IMR-90 (cell line): ENCODE measurements at regions not wholly inside any gene's neighbourhood (a gene's known extent, or its start where the extent isn't known, plus 50 kb on each side); places are given as distances from the start of the nearest gene placed in this dataset.

Experiments
- ATAC-seq: fragments of 200-7000 bp; cut with Tn5 transposase; 2 replicates; pipeline ENCODE4 v1.9.1; 2020; ENCODE audit warnings: low read depth, mild to moderate bottlenecking, moderate library complexity
- BruUV-seq: library from RNA; stranded (reverse); fragments of 400-500 nt; replicated peaks from 2 replicates; lab custom pipeline; 2021; lab: Mats Ljungman, UMichigan
- CTCF ChIA-PET: fragments of 300-600 bp; formaldehyde crosslinking; extraction: SDS; loops from one replicate; lab custom pipeline; 2021; ENCODE audit warnings: antibody characterized with exemption; lab: Yijun Ruan, JAX
- POLR2A ChIA-PET: fragments of 300-600 bp; sonication (Branson Sonifier 250); formaldehyde crosslinking; loops from one replicate; lab custom pipeline; 2022; ENCODE audit warnings: antibody characterized with exemption; ENCODE audit not compliant: unreplicated experiment; lab: Charles Lee
- DNase-seq: peaks from one replicate; pipeline ENCODE4 v3.0.0; 2013
- H2AFZ ChIP-seq: replicated peaks from 2 replicates; pipeline ENCODE3; 2013; ENCODE audit warnings: low read length, mild to moderate bottlenecking; ENCODE audit not compliant: poor library complexity
- H2AK5ac ChIP-seq: 2 replicates; pipeline ENCODE4 v1.6.1; 2013; ENCODE audit warnings: low read depth, low read length, inconsistent platforms
- H2AK9ac ChIP-seq: replicated peaks from 2 replicates; pipeline ENCODE3; 2013; ENCODE audit warnings: mild to moderate bottlenecking, low read depth, low read length, moderate library complexity; ENCODE audit not compliant: poor library complexity
- H2BK120ac ChIP-seq: 2 replicates; pipeline ENCODE4 v1.6.1; 2013; ENCODE audit warnings: low read depth, low read length, inconsistent platforms
- H2BK15ac ChIP-seq: 3 replicates; pipeline ENCODE4 v1.6.1; 2013; ENCODE audit warnings: low read depth, low read length, inconsistent platforms
- H2BK20ac ChIP-seq: 2 replicates; pipeline ENCODE4 v1.6.1; 2013; ENCODE audit warnings: low read depth, mild to moderate bottlenecking, inconsistent platforms, low read length, moderate library complexity
- H2BK5ac ChIP-seq: 2 replicates; pipeline ENCODE4 v1.6.1; 2013; ENCODE audit warnings: mild to moderate bottlenecking, low read depth, low read length, inconsistent platforms; ENCODE audit not compliant: poor library complexity, severe bottlenecking
- H3K14ac ChIP-seq: replicated peaks from 2 replicates; pipeline ENCODE4 v1.6.1; 2013; ENCODE audit warnings: low read depth, low read length, inconsistent platforms
- H3K18ac ChIP-seq: 2 replicates; pipeline ENCODE4 v1.6.1; 2013; ENCODE audit warnings: low read depth, low read length, control low read depth
- H3K23ac ChIP-seq: 2 replicates; pipeline ENCODE4 v1.6.1; 2013; ENCODE audit warnings: low read depth, low read length, inconsistent platforms
- H3K27ac ChIP-seq: 2 replicates; pipeline ENCODE4 v1.5.1; 2013; ENCODE audit warnings: mild to moderate bottlenecking, control low read depth, low read length; ENCODE audit not compliant: insufficient read depth
- H3K27me3 ChIP-seq: 2 replicates; pipeline ENCODE4 v1.6.1; 2013; ENCODE audit warnings: low read length; ENCODE audit not compliant: control insufficient read depth, insufficient read depth
- H3K36me3 ChIP-seq: 2 replicates; pipeline ENCODE4 v1.6.1; 2013; ENCODE audit warnings: low read length, mixed read lengths; ENCODE audit not compliant: control insufficient read depth, insufficient read depth
- H3K4ac ChIP-seq: 2 replicates; pipeline ENCODE4 v1.6.1; 2013; ENCODE audit warnings: low read depth, low read length, inconsistent platforms
- H3K4me1 ChIP-seq: 2 replicates; pipeline ENCODE4 v1.6.1; 2013; ENCODE audit warnings: low read length, mixed read lengths; ENCODE audit not compliant: control insufficient read depth, insufficient read depth
- H3K4me2 ChIP-seq: 2 replicates; pipeline ENCODE4 v1.6.1; 2013; ENCODE audit warnings: low read depth, mild to moderate bottlenecking, control low read depth, low read length, moderate library complexity
- H3K4me3 ChIP-seq: 2 replicates; pipeline ENCODE4 v1.5.1; 2013; ENCODE audit warnings: low read depth, mild to moderate bottlenecking, control low read depth, low read length, moderate library complexity; ENCODE audit not compliant: insufficient read depth
- H3K56ac ChIP-seq: 2 replicates; pipeline ENCODE4 v1.6.1; 2013; ENCODE audit warnings: low read length, inconsistent platforms; ENCODE audit not compliant: insufficient read depth; ENCODE audit errors: extremely low read depth
- H3K79me1 ChIP-seq, 2 experiments: 2 replicates each; pipeline ENCODE4 v1.6.1; 2013; ENCODE audit warnings: low read length in 2 of 2, inconsistent platforms in 1 of 2, low read depth in 1 of 2
- H3K9ac ChIP-seq: 2 replicates; pipeline ENCODE4 v1.6.1; 2013; ENCODE audit warnings: low read depth, low read length, control low read depth
- H3K9me1 ChIP-seq: 2 replicates; pipeline ENCODE4 v1.6.1; 2013; ENCODE audit warnings: low read length, inconsistent platforms; ENCODE audit not compliant: insufficient read depth
- H3K9me3 ChIP-seq: 2 replicates; pipeline ENCODE4 v1.6.1; 2013; ENCODE audit warnings: low read length; ENCODE audit not compliant: control insufficient read depth, insufficient read depth
- H4K20me1 ChIP-seq: 2 replicates; pipeline ENCODE4 v1.6.1; 2013; ENCODE audit warnings: low read length, inconsistent platforms; ENCODE audit not compliant: insufficient read depth
- H4K5ac ChIP-seq: 2 replicates; pipeline ENCODE4 v1.6.1; 2013; ENCODE audit warnings: mild to moderate bottlenecking, low read depth, low read length, control low read depth
- H4K8ac ChIP-seq, 2 experiments: 2 replicates each; pipeline ENCODE4 v1.6.1; 2013; ENCODE audit warnings: low read depth in 2 of 2, low read length in 2 of 2, control low read depth in 1 of 2, inconsistent platforms in 1 of 2
- H4K91ac ChIP-seq: 2 replicates; pipeline ENCODE4 v1.6.1; 2013; ENCODE audit warnings: low read depth, low read length, inconsistent platforms; ENCODE audit not compliant: insufficient read depth
- BHLHE40 ChIP-seq: fragments of 150-350 bp; IDR thresholded peaks from 2 replicates; pipeline ENCODE4 v1.6.1; 2016; ENCODE audit warnings: mild to moderate bottlenecking, low read depth, low read length
- CEBPB ChIP-seq: IDR thresholded peaks from 2 replicates; pipeline ENCODE4 v1.6.1; 2012; ENCODE audit warnings: low read depth, low read length, improper control_type of control experiment
- CHD1 ChIP-seq: IDR thresholded peaks from 2 replicates; pipeline ENCODE4 v1.6.1; 2012; ENCODE audit warnings: low read depth, low read length, improper control_type of control experiment
- FOS ChIP-seq: fragments of 150-350 bp; IDR thresholded peaks from 2 replicates; pipeline ENCODE4 v1.6.1; 2016; ENCODE audit warnings: low read depth, low read length
- MAZ ChIP-seq: IDR thresholded peaks from 2 replicates; pipeline ENCODE4 v1.6.1; 2012; ENCODE audit warnings: low read depth, mild to moderate bottlenecking, low read length, improper control_type of control experiment, moderate library complexity, borderline replicate concordance
- MXI1 ChIP-seq: IDR thresholded peaks from 2 replicates; pipeline ENCODE4 v1.6.1; 2012; ENCODE audit warnings: low read depth, mild to moderate bottlenecking, low read length, moderate library complexity, borderline replicate concordance
- NFE2L2 ChIP-seq: fragments of 150-350 bp; IDR thresholded peaks from 2 replicates; pipeline ENCODE4 v1.6.1; 2016; ENCODE audit warnings: low read depth, mild to moderate bottlenecking, low read length
- POLR2A ChIP-seq: IDR thresholded peaks from 2 replicates; pipeline ENCODE4 v1.6.1; 2012; ENCODE audit warnings: mild to moderate bottlenecking, low read depth, low read length
- RAD21 ChIP-seq: IDR thresholded peaks from 2 replicates; pipeline ENCODE4 v1.6.1; 2012; ENCODE audit warnings: low read length, improper control_type of control experiment
- RCOR1 ChIP-seq: IDR thresholded peaks from 2 replicates; pipeline ENCODE4 v1.6.1; 2012; ENCODE audit warnings: mild to moderate bottlenecking, low read length, improper control_type of control experiment; ENCODE audit not compliant: insufficient replicate concordance
- RFX5 ChIP-seq: IDR thresholded peaks from 2 replicates; pipeline ENCODE4 v1.8.0; 2012; ENCODE audit warnings: low read depth, mild to moderate bottlenecking, low read length, moderate library complexity
- SMC3 ChIP-seq: fragments of 150-350 bp; IDR thresholded peaks from 2 replicates; pipeline ENCODE4 v1.6.1; 2016; ENCODE audit warnings: low read depth, mild to moderate bottlenecking, antibody characterized with exemption, low read length, moderate library complexity
- USF2 ChIP-seq: fragments of 150-350 bp; IDR thresholded peaks from 2 replicates; pipeline ENCODE4 v1.6.1; 2017; ENCODE audit warnings: mild to moderate bottlenecking, antibody characterized with exemption, low read length, low read depth
- WGBS, 2 experiments: methylation state at CpG; one replicate each; pipeline versions ENCODE4 v1.1.5 to v1.1.7; 2013; ENCODE audit warnings: missing lambda C conversion rate in 2 of 2; ENCODE audit not compliant: insufficient read length in 1 of 2; ENCODE audit errors: extremely low coverage in 2 of 2; 5-methylcytosine and 5-hydroxymethylcytosine counted together
- dilution Hi-C: fragments of 300-500 bp; cut with HindIII; formaldehyde crosslinking; loops from one replicate; pipeline ENCODE4 v1.14.3; 2018; ENCODE audit warnings: low sequenced_read_pairs; ENCODE audit not compliant: unreplicated experiment
- in situ Hi-C: fragments of 300-500 bp; cut with MboI; formaldehyde crosslinking; loops from 3 replicates; pipeline ENCODE4 v1.14.3; 2019; ENCODE audit warnings: low sequenced_read_pairs, inconsistent platforms, mixed read lengths
- intact Hi-C: fragments of 100-400 bp; cut with micrococcal nuclease; formaldehyde crosslinking; loops from 2 replicates; pipeline ENCODE4 v1.10.0; 2022

GRCh38 chr2:120486946-120487345 is 141.0 kb downstream of the INHBB start:
- no peak overlapping the region for H2BK15ac ChIP-seq
- no peak overlapping the region for H2BK5ac ChIP-seq
- no peak overlapping the region for H2BK20ac ChIP-seq
- POLR2A ChIA-PET = no interaction called here
- H3K23ac ChIP-seq = no peak overlapping the region
- 70% methylated on average over 5 of the region's 11 CpGs; no CpG with 5 or more reads in 1 of the 2 experiments for WGBS, 2 experiments
- no TSS peak for BruUV-seq
- no peak overlapping the region for H3K27ac ChIP-seq
- H3K36me3 ChIP-seq = no peaks in the 10 kb centered on the region
- no peak overlapping the region for H3K4me2 ChIP-seq
- no peak overlapping the region for H3K18ac ChIP-seq
- no peak overlapping the region for H4K8ac ChIP-seq
- in situ Hi-C loops (no loop called here), intact Hi-C loops (no loop called here), dilution Hi-C loops (no loop called here)
- no peaks in the 10 kb centered on the region; the same call in 1 of the 2 replicates for H3K9me3 ChIP-seq
- no peaks in the 10 kb centered on the region for H3K79me1 ChIP-seq
- peak; percentile 10 for DNase-seq
- no peak overlapping the region for H2AK9ac ChIP-seq
- no peak overlapping the region for H2BK120ac ChIP-seq
- peaks cover 66% of the 10 kb centered on the region for H3K27me3 ChIP-seq
- H3K4me3 ChIP-seq = no peak overlapping the region
- H3K9ac ChIP-seq = no peak overlapping the region
- no peaks in the 10 kb centered on the region for H3K9me1 ChIP-seq
- peak overlapping the region; percentile 26 for H2AFZ ChIP-seq
- no peak overlapping the region for H4K91ac ChIP-seq
- H2AK5ac ChIP-seq = no peak overlapping the region
- H4K5ac ChIP-seq = no peak overlapping the region
- H3K4me1 ChIP-seq = no peaks in the 10 kb centered on the region
- no peak overlapping the region for H3K14ac ChIP-seq
- TF ChIP-seq POLR2A = no peak
- TF ChIP-seq CHD1 = no peak
- TF ChIP-seq RFX5 = no peak
- TF ChIP-seq USF2 = no peak
- TF ChIP-seq MXI1 = no peak
- TF ChIP-seq FOS = no peak
- TF ChIP-seq CEBPB = no peak
- TF ChIP-seq NFE2L2 = no peak
- TF ChIP-seq BHLHE40 = no peak
- TF ChIP-seq RAD21 = no peak
- no peak for TF ChIP-seq MAZ
- TF ChIP-seq RCOR1 = no peak
- TF ChIP-seq SMC3 = no peak
- CTCF ChIA-PET = no interaction called here
- no peak overlapping the region for H3K4ac ChIP-seq
- H3K56ac ChIP-seq = no peak overlapping the region
- ATAC-seq = no peak
- H4K20me1 ChIP-seq = no peaks in the 10 kb centered on the region
